H1 (cell line): ENCODE measurements at regions not wholly inside any gene's neighbourhood (a gene's known extent, or its start where the extent isn't known, plus 50 kb on each side); places are given as distances from the start of the nearest gene placed in this dataset.

Experiments
- CTCF ChIA-PET: fragments of 300-600 bp; sonication (Branson Sonifier 250); formaldehyde crosslinking; loops from one replicate; lab custom pipeline; 2021; ENCODE audit not compliant: partially characterized antibody; lab: Charles Lee
- POLR2A ChIA-PET: fragments of 300-600 bp; sonication (Branson Sonifier 250); formaldehyde crosslinking; loops from one replicate; lab custom pipeline; 2021; ENCODE audit warnings: inconsistent platforms; ENCODE audit not compliant: partially characterized antibody; lab: Charles Lee
- DNase-seq, 2 experiments: peaks; one replicate each; pipeline versions ENCODE4 v3.0.0 to v3.0.0-alpha.2; 2010 to 2022; ENCODE audit warnings: low spot score in 2 of 2, low read depth in 1 of 2, mixed read lengths in 1 of 2
- FAIRE-seq: peaks from 2 replicates; lab custom pipeline; 2011; peaks lifted over from hg19 to GRCh38; lab: Jason Lieb, UNC
- H2AFZ ChIP-seq: 2 replicates; pipeline ENCODE4 v1.8.1; 2012; ENCODE audit warnings: low read length, inconsistent platforms
- H2AK5ac ChIP-seq: 2 replicates; pipeline ENCODE4 v1.6.1; 2013; ENCODE audit warnings: low read depth, low read length
- H2BK120ac ChIP-seq: replicated peaks from 2 replicates; pipeline ENCODE3; 2013; ENCODE audit warnings: low read depth, low read length, inconsistent platforms
- H2BK12ac ChIP-seq: 2 replicates; pipeline ENCODE4 v1.6.1; 2013; ENCODE audit warnings: low read depth, low read length
- H2BK15ac ChIP-seq: 2 replicates; pipeline ENCODE4 v1.6.1; 2013; ENCODE audit warnings: low read length
- H2BK20ac ChIP-seq: 2 replicates; pipeline ENCODE4 v1.6.1; 2013; ENCODE audit warnings: low read length
- H2BK5ac ChIP-seq: 2 replicates; pipeline ENCODE4 v1.6.1; 2013; ENCODE audit warnings: low read depth, low read length
- H3K14ac ChIP-seq: 2 replicates; pipeline ENCODE4 v1.6.1; 2013; ENCODE audit warnings: inconsistent platforms; ENCODE audit not compliant: insufficient read length
- H3K18ac ChIP-seq: 2 replicates; pipeline ENCODE4 v1.6.1; 2013; ENCODE audit warnings: low read length; ENCODE audit errors: extremely low read depth
- H3K23ac ChIP-seq: 2 replicates; pipeline ENCODE4 v1.6.1; 2013; ENCODE audit warnings: inconsistent platforms; ENCODE audit not compliant: insufficient read length
- H3K23me2 ChIP-seq: 2 replicates; pipeline ENCODE4 v1.6.1; 2013; ENCODE audit warnings: low read depth, low read length
- H3K27ac ChIP-seq: 2 replicates; pipeline ENCODE4 v1.6.1; 2011; ENCODE audit warnings: low read depth, low read length, inconsistent platforms
- H3K27me3 ChIP-seq, 4 experiments: replicated peaks in 1 of 4; 1 replicate in 1 of 4; 2 replicates in 3 of 4; pipeline versions ENCODE4 v1.6.1 to v1.8.1; 2011 to 2013; ENCODE audit warnings: low read length in 3 of 4, mild to moderate bottlenecking in 3 of 4, inconsistent platforms in 2 of 4, mixed read lengths in 2 of 4, moderate library complexity in 1 of 4; ENCODE audit not compliant: control insufficient read depth in 3 of 4, insufficient read depth in 3 of 4; ENCODE audit errors: extremely low read depth in 1 of 4
- H3K36me3 ChIP-seq, 4 experiments: 2 replicates each; pipeline versions ENCODE4 v1.6.1 to v1.8.1; 2011 to 2013; ENCODE audit warnings: mild to moderate bottlenecking in 4 of 4, low read length in 3 of 4, moderate library complexity in 2 of 4, control low read depth in 1 of 4, inconsistent platforms in 1 of 4; ENCODE audit not compliant: insufficient read depth in 4 of 4, control insufficient read depth in 2 of 4
- H3K4ac ChIP-seq: replicated peaks from 2 replicates; pipeline ENCODE3; 2013; ENCODE audit warnings: low read length, low read depth, mixed read lengths, inconsistent platforms; ENCODE audit not compliant: insufficient read length
- H3K4me1 ChIP-seq, 4 experiments: replicated peaks in 1 of 4; 1 replicate in 1 of 4; 2 replicates in 3 of 4; pipeline versions ENCODE4 v1.6.1 to v1.8.1; 2011 to 2013; ENCODE audit warnings: low read length in 3 of 4, inconsistent platforms in 2 of 4, mixed read lengths in 1 of 4; ENCODE audit not compliant: insufficient read depth in 4 of 4, control insufficient read depth in 3 of 4
- H3K4me2 ChIP-seq, 2 experiments: 2 replicates each; pipeline versions ENCODE4 v1.6.1 to v1.8.1; 2011 to 2013; ENCODE audit warnings: low read depth in 2 of 2, low read length in 2 of 2, control low read depth in 1 of 2, inconsistent platforms in 1 of 2, mild to moderate bottlenecking in 1 of 2; ENCODE audit not compliant: insufficient read depth in 1 of 2
- H3K4me3 ChIP-seq, 4 experiments: fragments of 200-600, 300-600 bp in 1 of 4; sonication (generic), shearing (Covaris generic), sonication (Bioruptor Twin) in 1 of 4; 2 replicates each; pipeline versions ENCODE4 v1.5.1 to v1.8.1; 2011 to 2016; ENCODE audit warnings: low read length in 4 of 4, low read depth in 3 of 4, control low read depth in 2 of 4, inconsistent platforms in 2 of 4, mild to moderate bottlenecking in 2 of 4, mixed read lengths in 1 of 4, moderate library complexity in 1 of 4; ENCODE audit not compliant: insufficient read depth in 2 of 4; ENCODE audit errors: extremely low read depth in 1 of 4
- H3K56ac ChIP-seq: replicated peaks from 2 replicates; pipeline ENCODE3; 2013; ENCODE audit warnings: low read depth, mild to moderate bottlenecking, mixed read lengths, low read length, inconsistent platforms; ENCODE audit not compliant: insufficient read length
- H3K79me1 ChIP-seq: 2 replicates; pipeline ENCODE4 v1.6.1; 2013; ENCODE audit warnings: low read depth, low read length, control low read depth
- H3K79me2 ChIP-seq, 2 experiments: 2 replicates each; pipeline versions ENCODE4 v1.6.1 to v1.8.1; 2012 to 2013; ENCODE audit warnings: low read length in 2 of 2, mild to moderate bottlenecking in 2 of 2, inconsistent platforms in 1 of 2; ENCODE audit not compliant: insufficient read depth in 2 of 2, control insufficient read depth in 1 of 2
- H3K9ac ChIP-seq, 4 experiments: replicated peaks in 1 of 4; 1 replicate in 1 of 4; 2 replicates in 3 of 4; pipeline versions ENCODE4 v1.6.1 to v1.8.1; 2011 to 2013; ENCODE audit warnings: low read depth in 3 of 4, low read length in 3 of 4, control low read depth in 2 of 4, mild to moderate bottlenecking in 2 of 4, moderate library complexity in 2 of 4, inconsistent platforms in 1 of 4; ENCODE audit errors: extremely low read depth in 1 of 4
- H3K9me3 ChIP-seq, 2 experiments: 2 replicates each; pipeline versions ENCODE4 v1.6.1 to v1.8.1; 2012 to 2013; ENCODE audit warnings: mild to moderate bottlenecking in 2 of 2, moderate library complexity in 2 of 2, control low read depth in 1 of 2, inconsistent platforms in 1 of 2, low read depth in 1 of 2, low read length in 1 of 2, mixed read lengths in 1 of 2; ENCODE audit not compliant: insufficient read depth in 2 of 2
- H4K20me1 ChIP-seq, 2 experiments: replicated peaks in 1 of 2; 2 replicates each; pipeline versions ENCODE3 to v1.8.1; 2011 to 2013; ENCODE audit warnings: inconsistent platforms in 2 of 2, low read length in 2 of 2, mild to moderate bottlenecking in 1 of 2; ENCODE audit not compliant: insufficient read depth in 2 of 2, control insufficient read depth in 1 of 2
- H4K5ac ChIP-seq: 2 replicates; pipeline ENCODE4 v1.6.1; 2013; ENCODE audit warnings: low read length, low read depth, mixed read lengths, inconsistent platforms; ENCODE audit not compliant: insufficient read length
- H4K8ac ChIP-seq: 2 replicates; pipeline ENCODE4 v1.8.0; 2013; ENCODE audit warnings: mild to moderate bottlenecking, moderate library complexity, low read length, inconsistent platforms; ENCODE audit not compliant: insufficient read depth; ENCODE audit errors: extremely low read depth
- H4K91ac ChIP-seq: replicated peaks from 2 replicates; pipeline ENCODE3; 2013; ENCODE audit warnings: low read length, mixed read lengths, inconsistent platforms; ENCODE audit not compliant: insufficient read length
- BACH1 ChIP-seq: IDR thresholded peaks from 2 replicates; pipeline ENCODE4 v1.6.1; 2012; ENCODE audit warnings: low read length, improper control_type of control experiment
- BCL11A ChIP-seq, 2 experiments: IDR thresholded peaks; one replicate each; pipeline ENCODE4 v1.6.1; 2011; ENCODE audit warnings: low read depth in 2 of 2, low read length in 2 of 2, mild to moderate bottlenecking in 2 of 2
- CREB1 ChIP-seq: IDR thresholded peaks from 2 replicates; pipeline ENCODE4 v1.6.1; 2012; ENCODE audit warnings: inconsistent platforms
- EP300 ChIP-seq, 2 experiments: IDR thresholded peaks; 1 replicate in 1 of 2; 2 replicates in 1 of 2; pipeline ENCODE4 v1.6.1; 2011 to 2012; ENCODE audit warnings: low read depth in 2 of 2, low read length in 2 of 2, mild to moderate bottlenecking in 2 of 2, borderline replicate concordance in 1 of 2, inconsistent platforms in 1 of 2, moderate library complexity in 1 of 2
- NANOG ChIP-seq: IDR thresholded peaks from 2 replicates; pipeline ENCODE4 v1.6.1; 2011; ENCODE audit warnings: low read length, low read depth, mild to moderate bottlenecking, inconsistent platforms; ENCODE audit not compliant: insufficient read depth, poor library complexity, severe bottlenecking
- PHF8 ChIP-seq: fragments of 200-600 bp; sonication (generic); conservative IDR thresholded peaks from 2 replicates; pipeline ENCODE4 v1.7.1; 2012; ENCODE audit warnings: low read depth, mild to moderate bottlenecking, inconsistent platforms, low read length, moderate library complexity
- RXRA ChIP-seq: IDR thresholded peaks from 2 replicates; pipeline ENCODE4 v1.6.1; 2011; ENCODE audit warnings: low read depth, mild to moderate bottlenecking, low read length, moderate library complexity; ENCODE audit not compliant: insufficient read depth
- SP1 ChIP-seq: IDR thresholded peaks from 2 replicates; pipeline ENCODE4 v1.6.1; 2011; ENCODE audit warnings: low read depth, low read length
- WGBS, 2 experiments: shearing (Covaris generic) in 1 of 2; methylation state at CpG; one replicate each; pipeline versions ENCODE4 v1.1.6 to v1.1.7; 2013 to 2015; ENCODE audit warnings: low lambda C conversion rate in 2 of 2, mixed read lengths in 2 of 2, inconsistent platforms in 1 of 2, low coverage in 1 of 2, missing lambda C conversion rate in 1 of 2; ENCODE audit not compliant: insufficient replicate concordance in 2 of 2, insufficient coverage in 1 of 2, insufficient read length in 1 of 2; ENCODE audit errors: extremely low coverage in 1 of 2, missing lambda C conversion rate in 1 of 2; 5-methylcytosine and 5-hydroxymethylcytosine counted together

- Histone ChIP-seq H4K91ac (no peak overlapping the region), H3K56ac (no peak overlapping the region), H3K36me3 (no peaks in the 10 kb centered on the region), H3K27ac (no peak overlapping the region), H3K79me1 (no peaks in the 10 kb centered on the region), H3K79me2 (no peaks in the 10 kb centered on the region), H3K23ac (no peak overlapping the region), H2BK15ac (no peak overlapping the region), H2BK120ac (no peak overlapping the region), H3K23me2 (no peaks in the 10 kb centered on the region; the same call in 1 of the 2 replicates), H2BK20ac (no peak overlapping the region), H2AK5ac (no peak overlapping the region), H4K8ac (no peak overlapping the region)
- FAIRE-seq = no peak
- DNase-seq = no peak
- TF ChIP-seq RXRA (no peak), PHF8 (no peak), SP1 (no peak), NANOG (no peak), CREB1 (no peak), EP300 (IDR thresholded peaks at IDR 0.05; ENCODE audit: borderline replicate concordance in 1 of 2, low read depth in 2 of 2, low read length in 2 of 2) (no peak), BCL11A (IDR thresholded peaks at IDR 0.05; ENCODE audit: low read depth in 2 of 2, low read length in 2 of 2) (no peak), BACH1 (no peak)
- TF ChIP-seq, all 59 proteins: peak for 0
- Histone ChIP-seq H4K5ac (no peak overlapping the region), H3K27me3 (no peaks in the 10 kb centered on the region), H3K9ac (no peak overlapping the region), H3K4me1 (no peaks in the 10 kb centered on the region), H3K18ac (no peak overlapping the region), H3K4me3 (no peak overlapping the region), H3K4me2 (no peak overlapping the region), H3K4ac (no peak overlapping the region), H4K20me1 (no peaks in the 10 kb centered on the region), H3K9me3 (no peaks in the 10 kb centered on the region), H2BK5ac (no peak overlapping the region), H3K14ac (no peak overlapping the region), H2AFZ (no peak overlapping the region), H2BK12ac (no peak overlapping the region)
- ChIA-PET CTCF (interaction anchor here (1.1 to 2.0 kb wide), 3 partner anchors 17 to 127 kb away, joined by 3 to 9 read pairs (median 5); no protein-coding TSS in a partner anchor), POLR2A (no interaction called here)
- 88% methylated on average over 2 of the region's 2 CpGs; no CpG with 5 or more reads in 1 of the 2 experiments for WGBS, 2 experiments
Observed at GRCh38 chr4:41820473-41820872, 71.9 kb upstream of the PHOX2B start.
